LNCAP (cell line): ENCODE measurements at regions not wholly inside any gene's neighbourhood (a gene's known extent, or its start where the extent isn't known, plus 50 kb on each side); places are given as distances from the start of the nearest gene placed in this dataset.

Experiments
- TF ChIP-seq, protein P1 (sequence below): fragments of 450-650 bp; IDR thresholded peaks from 2 replicates; pipeline ENCODE4 v1.5.1; 2017; ENCODE audit warnings: mild to moderate bottlenecking

DNA sequence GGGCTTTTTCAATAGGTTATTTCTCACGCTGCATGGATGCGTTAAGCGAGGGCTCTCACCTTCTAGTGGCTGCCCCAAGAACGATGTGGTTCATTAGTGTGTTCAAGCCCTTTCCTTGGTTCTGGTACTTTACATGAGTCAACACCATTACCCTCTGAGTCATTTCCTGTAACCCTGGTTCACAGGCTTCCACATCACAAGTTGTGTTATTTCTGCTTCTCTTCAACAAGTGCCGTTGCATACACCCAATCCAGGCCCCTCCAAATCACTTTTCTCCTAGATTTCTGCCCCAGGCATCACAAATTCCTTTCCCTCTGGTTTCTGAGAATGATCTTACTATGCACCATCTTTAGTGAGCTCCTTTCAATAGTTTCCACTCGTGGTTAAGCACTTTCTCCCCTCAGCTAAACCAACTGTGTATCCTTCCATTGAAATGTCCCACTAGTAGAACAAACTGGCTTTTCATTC is 69.5 kb upstream of the RAD23B start:
- TF ChIP-seq, protein P1, sequence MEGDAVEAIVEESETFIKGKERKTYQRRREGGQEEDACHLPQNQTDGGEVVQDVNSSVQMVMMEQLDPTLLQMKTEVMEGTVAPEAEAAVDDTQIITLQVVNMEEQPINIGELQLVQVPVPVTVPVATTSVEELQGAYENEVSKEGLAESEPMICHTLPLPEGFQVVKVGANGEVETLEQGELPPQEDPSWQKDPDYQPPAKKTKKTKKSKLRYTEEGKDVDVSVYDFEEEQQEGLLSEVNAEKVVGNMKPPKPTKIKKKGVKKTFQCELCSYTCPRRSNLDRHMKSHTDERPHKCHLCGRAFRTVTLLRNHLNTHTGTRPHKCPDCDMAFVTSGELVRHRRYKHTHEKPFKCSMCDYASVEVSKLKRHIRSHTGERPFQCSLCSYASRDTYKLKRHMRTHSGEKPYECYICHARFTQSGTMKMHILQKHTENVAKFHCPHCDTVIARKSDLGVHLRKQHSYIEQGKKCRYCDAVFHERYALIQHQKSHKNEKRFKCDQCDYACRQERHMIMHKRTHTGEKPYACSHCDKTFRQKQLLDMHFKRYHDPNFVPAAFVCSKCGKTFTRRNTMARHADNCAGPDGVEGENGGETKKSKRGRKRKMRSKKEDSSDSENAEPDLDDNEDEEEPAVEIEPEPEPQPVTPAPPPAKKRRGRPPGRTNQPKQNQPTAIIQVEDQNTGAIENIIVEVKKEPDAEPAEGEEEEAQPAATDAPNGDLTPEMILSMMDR: no peak

DNA sequence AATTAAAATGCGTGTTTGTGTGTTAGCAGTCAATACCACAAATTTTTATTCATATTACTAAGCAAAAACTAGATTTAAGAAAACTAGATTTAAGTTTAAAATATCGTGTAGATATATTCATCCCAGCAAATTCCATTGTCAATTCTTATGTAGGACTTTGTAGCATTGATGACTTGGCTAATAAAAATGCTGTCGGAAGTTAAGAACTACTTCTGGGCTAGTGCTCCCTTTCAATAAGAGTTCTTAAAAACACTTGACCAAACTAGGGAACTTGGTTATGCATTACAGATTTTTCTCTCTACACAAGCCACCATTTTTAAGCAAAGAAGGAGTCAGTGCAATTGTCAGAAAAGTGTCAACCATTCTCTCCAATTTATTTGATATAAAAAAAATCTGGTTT is 68.7 kb upstream of the RAD23B start:
- TF ChIP-seq, protein P1: no peak

DNA sequence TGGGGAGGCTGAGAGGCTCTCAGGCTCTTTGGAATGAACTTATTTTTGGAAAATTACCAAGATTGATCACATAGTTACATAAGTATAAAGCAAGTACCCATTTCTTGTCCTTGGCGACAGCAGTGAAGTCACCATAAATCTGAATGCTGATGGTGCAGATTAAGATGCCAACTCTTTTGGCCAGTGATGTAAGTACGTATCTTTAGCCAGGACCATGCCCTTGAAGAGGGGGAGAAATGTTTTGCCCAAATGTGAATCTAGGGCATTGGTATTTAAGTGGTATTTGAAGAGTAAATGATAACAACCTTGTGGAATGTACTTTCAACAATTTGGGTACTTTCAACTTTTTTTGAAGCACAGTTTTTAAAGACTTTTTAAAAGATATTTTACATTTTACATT is 68.2 kb upstream of the RAD23B start:
- TF ChIP-seq, protein P1: no peak

DNA sequence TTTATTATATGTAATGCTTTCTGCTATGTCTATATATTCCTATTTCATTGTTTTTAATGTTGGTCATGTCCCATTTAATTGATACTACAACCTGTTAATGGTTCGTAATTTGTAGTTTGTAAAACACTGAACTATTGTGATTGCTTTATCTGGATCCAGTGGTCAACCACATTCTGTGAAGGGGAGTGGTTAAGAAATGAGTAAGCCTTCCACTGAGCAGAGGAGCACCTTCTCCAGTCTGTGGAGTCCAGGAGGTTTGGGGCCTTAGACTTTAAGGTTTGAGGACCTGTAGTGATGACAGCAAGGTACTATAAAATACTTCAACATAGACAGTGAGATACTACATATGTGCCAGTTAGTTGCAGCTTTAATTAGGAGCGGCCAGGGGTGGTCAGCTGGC is 67.7 kb upstream of the RAD23B start:
- TF ChIP-seq, protein P1: no peak

DNA sequence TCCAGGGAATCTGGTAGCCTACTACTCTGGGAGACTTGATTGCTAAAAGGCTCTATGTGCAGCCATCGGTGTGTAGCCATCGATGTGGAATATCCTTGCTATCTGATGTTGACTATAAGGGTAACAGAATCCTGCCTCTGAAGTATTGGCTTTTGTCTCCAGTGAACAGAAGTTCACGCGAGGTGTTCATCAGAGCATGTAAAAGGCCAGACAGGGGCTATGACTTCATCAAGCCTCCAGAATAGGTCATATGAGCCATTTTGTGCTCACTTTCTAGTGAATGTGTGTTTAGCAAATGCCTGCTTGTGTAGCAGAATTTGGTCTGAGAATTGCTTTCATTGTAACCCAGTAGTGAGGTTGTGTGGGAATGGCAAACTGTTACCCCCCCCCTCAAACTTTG is 66.8 kb upstream of the RAD23B start:
- TF ChIP-seq, protein P1: no peak

DNA sequence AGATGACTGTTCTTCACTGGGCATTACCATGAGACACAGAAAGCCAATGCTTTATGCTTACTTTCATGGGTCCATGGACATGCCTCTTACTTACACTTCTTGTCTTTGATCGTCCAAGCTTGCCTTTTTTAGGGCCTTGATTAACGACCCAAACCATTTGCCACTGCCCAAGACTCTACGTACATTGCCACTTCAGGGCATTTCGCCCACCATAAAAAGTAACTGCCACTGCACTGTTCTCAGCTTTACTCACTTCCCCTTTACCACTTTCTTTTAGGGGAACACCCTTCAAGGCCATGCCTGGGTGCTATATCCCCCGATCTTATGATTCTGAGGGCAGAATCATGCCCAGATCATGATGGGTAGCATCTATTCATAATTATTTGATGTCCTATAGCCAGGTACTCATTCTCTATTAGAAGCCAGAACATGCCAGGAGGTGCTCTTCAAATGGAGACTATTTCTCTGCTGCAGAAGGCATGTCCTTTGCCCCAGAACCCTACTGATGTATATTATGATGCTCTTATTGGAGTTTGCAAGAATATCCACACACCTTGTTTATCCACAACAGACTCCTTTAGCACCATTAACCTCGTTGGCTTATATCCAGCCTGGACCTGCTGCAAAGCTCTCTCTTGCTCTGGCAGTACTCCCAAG is 64.1 kb upstream of the RAD23B start:
- TF ChIP-seq, protein P1: no peak

DNA sequence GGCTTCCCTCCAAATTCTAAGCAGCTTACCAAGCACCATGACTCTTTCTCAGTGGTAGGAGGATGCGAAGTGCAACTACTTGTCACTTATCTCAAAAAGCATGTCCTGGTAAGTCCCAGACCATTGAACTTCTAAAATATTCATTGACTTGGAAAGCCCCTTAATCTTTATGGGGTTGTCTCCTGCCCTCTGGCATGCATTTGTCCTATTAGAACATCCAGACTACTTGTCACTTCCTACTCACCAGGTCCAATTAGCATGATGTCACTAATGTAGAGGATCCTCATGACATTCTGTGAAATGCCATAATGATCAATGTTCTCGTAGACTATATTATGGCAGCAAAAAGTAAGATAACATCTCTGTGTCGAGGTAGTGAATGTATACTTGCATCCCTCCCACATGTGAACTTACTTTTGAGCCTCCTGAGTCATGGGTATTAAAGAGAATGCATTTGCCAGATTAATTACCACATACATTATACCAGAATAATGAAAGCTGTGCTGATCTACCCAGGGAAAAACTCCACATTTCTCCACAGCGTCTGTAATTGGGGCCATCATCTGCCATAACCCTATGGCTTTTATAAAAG is 63.5 kb upstream of the RAD23B start:
- TF ChIP-seq, protein P1: no peak
